Endothelial cell of umbilical vein (primary cell): ENCODE measurements at regions not wholly inside any gene's neighbourhood (a gene's known extent, or its start where the extent isn't known, plus 50 kb on each side); places are given as distances from the start of the nearest gene placed in this dataset.

Experiments used
- BruUV-seq: library from RNA; stranded (reverse); fragments of 400-500 nt; replicated peaks from 2 replicates; lab custom pipeline; 2021; lab: Mats Ljungman, UMichigan
- CTCF ChIA-PET: fragments of 300-600, 350-600 bp; sonication (Branson Sonifier 250); formaldehyde crosslinking; loops from one replicate; lab custom pipeline; 2021; ENCODE audit warnings: antibody characterized with exemption, inconsistent platforms; lab: Charles Lee
- POLR2A ChIA-PET: fragments of 300-600, 350-600 bp; sonication (Branson Sonifier 250); formaldehyde crosslinking; loops from one replicate; lab custom pipeline; 2021; ENCODE audit warnings: antibody characterized with exemption, inconsistent platforms; lab: Charles Lee
- DNase-seq: peaks from one replicate; pipeline ENCODE4 v3.0.0-alpha.2; 2011; ENCODE audit warnings: low read depth, low spot score
- FAIRE-seq: peaks from 2 replicates; lab custom pipeline; 2011; peaks lifted over from hg19 to GRCh38; lab: Jason Lieb, UNC
- H2AFZ ChIP-seq: 2 replicates; pipeline ENCODE4 v1.6.0; 2012; ENCODE audit warnings: low read depth, low read length, control low read depth, inconsistent platforms
- H3K27ac ChIP-seq: 2 replicates; pipeline ENCODE4 v1.5.1; 2011; ENCODE audit warnings: low read depth, mild to moderate bottlenecking, control low read depth, low read length, moderate library complexity; ENCODE audit not compliant: insufficient read depth
- H3K27me3 ChIP-seq, 2 experiments: 2 replicates each; pipeline versions ENCODE4 v1.6.0 to v1.6.1; 2011; ENCODE audit warnings: low read length in 2 of 2, mixed read lengths in 1 of 2; ENCODE audit not compliant: control insufficient read depth in 2 of 2, insufficient read depth in 2 of 2
- H3K36me3 ChIP-seq, 2 experiments: 2 replicates in 1 of 2; 3 replicates in 1 of 2; pipeline ENCODE4 v1.5.1; 2011; ENCODE audit warnings: low read length in 2 of 2, mild to moderate bottlenecking in 1 of 2, moderate library complexity in 1 of 2; ENCODE audit not compliant: control insufficient read depth in 2 of 2, insufficient read depth in 2 of 2; ENCODE audit errors: extremely low read depth in 1 of 2
- H3K4me1 ChIP-seq: 3 replicates; pipeline ENCODE4 v1.5.1; 2011; ENCODE audit warnings: mild to moderate bottlenecking, low read length; ENCODE audit not compliant: control insufficient read depth, insufficient read depth; ENCODE audit errors: extremely low read depth
- H3K4me2 ChIP-seq: 2 replicates; pipeline ENCODE4 v1.6.1; 2011; ENCODE audit warnings: low read length, control low read depth, mixed read lengths; ENCODE audit not compliant: insufficient read depth
- H3K4me3 ChIP-seq, 3 experiments: fragments of 200-600 bp in 1 of 3; sonication (generic), shearing (Covaris generic) in 1 of 3; replicated peaks in 1 of 3; 2 replicates each; pipeline ENCODE4 v1.5.1; 2011 to 2016; ENCODE audit warnings: control low read depth in 3 of 3, low read length in 3 of 3, mild to moderate bottlenecking in 2 of 3, inconsistent platforms in 1 of 3, low read depth in 1 of 3, moderate library complexity in 1 of 3; ENCODE audit not compliant: insufficient read depth in 1 of 3
- H3K79me2 ChIP-seq: 2 replicates; pipeline ENCODE4 v1.6.0; 2012; ENCODE audit warnings: low read length, inconsistent platforms; ENCODE audit not compliant: control insufficient read depth, insufficient read depth
- H3K9ac ChIP-seq: replicated peaks from 2 replicates; pipeline ENCODE3; 2011; ENCODE audit warnings: low read length, control low read depth; ENCODE audit not compliant: insufficient read depth; ENCODE audit errors: extremely low read depth
- H3K9me1 ChIP-seq: replicated peaks from 3 replicates; pipeline ENCODE4 v1.6.0; 2011; ENCODE audit warnings: mild to moderate bottlenecking, low read length; ENCODE audit not compliant: control insufficient read depth, insufficient read depth; ENCODE audit errors: extremely low read depth
- H3K9me3 ChIP-seq: replicated peaks from 2 replicates; pipeline ENCODE4 v1.5.1; 2012; ENCODE audit warnings: low read length, inconsistent platforms; ENCODE audit not compliant: control insufficient read depth, insufficient read depth
- H4K20me1 ChIP-seq: replicated peaks from 2 replicates; pipeline ENCODE3; 2011; ENCODE audit warnings: mild to moderate bottlenecking, low read length; ENCODE audit not compliant: control insufficient read depth, insufficient read depth; ENCODE audit errors: extremely low read depth
- CTCF ChIP-seq, 2 donors: IDR thresholded peaks; 1 replicate in 1 of 2; 2 replicates in 1 of 2; pipeline ENCODE4 v1.5.1; 2011; ENCODE audit warnings: low read length in 2 of 2, mild to moderate bottlenecking in 2 of 2, moderate library complexity in 2 of 2, control low read depth in 1 of 2, inconsistent platforms in 1 of 2, low read depth in 1 of 2; ENCODE audit not compliant: insufficient read depth in 1 of 2; ENCODE audit errors: extremely low read depth in 1 of 2
- FOS ChIP-seq: IDR thresholded peaks from 2 replicates; pipeline ENCODE4 v1.6.1; 2011; ENCODE audit warnings: mild to moderate bottlenecking, low read length, moderate library complexity, borderline replicate concordance; ENCODE audit not compliant: insufficient read depth
- MAX ChIP-seq: IDR thresholded peaks from 2 replicates; pipeline ENCODE4 v1.6.1; 2011; ENCODE audit not compliant: insufficient read depth, insufficient read length
- dilution Hi-C: fragments of 300-500 bp; cut with MboI; formaldehyde crosslinking; loops from one replicate; pipeline ENCODE4 v1.15.0; 2019; ENCODE audit warnings: low sequenced_read_pairs; ENCODE audit not compliant: extremely low pct_ligation_motif_present
- intact Hi-C: fragments of 100-400 bp; cut with micrococcal nuclease; formaldehyde crosslinking; loops from one replicate; pipeline ENCODE4 v1.10.0; 2022

GRCh38 chr20:43803276-43803675 lies 76.5 kb upstream of the GTSF1L start:
- H3K4me2 ChIP-seq, result no peak overlapping the region
- no peaks in the 10 kb centered on the region for H3K36me3 ChIP-seq
- CTCF ChIA-PET, result no interaction called here
- no peaks in the 10 kb centered on the region for H3K4me1 ChIP-seq
- no peak overlapping the region for H2AFZ ChIP-seq
- no peaks in the 10 kb centered on the region for H4K20me1 ChIP-seq
- no peaks in the 10 kb centered on the region for H3K9me3 ChIP-seq
- BruUV-seq, result no TSS peak
- H3K4me3 ChIP-seq, result no peak overlapping the region
- intact Hi-C loops (no loop called here), dilution Hi-C loops (no loop called here)
- H3K79me2 ChIP-seq, result no peaks in the 10 kb centered on the region
- no peak overlapping the region for H3K9ac ChIP-seq
- H3K9me1 ChIP-seq, result no peaks in the 10 kb centered on the region
- DNase-seq (no peak), FAIRE-seq (no peak)
- TF ChIP-seq CTCF (IDR thresholded peaks at IDR 0.05; ENCODE audit: extremely low read depth in 1 of 2, insufficient read depth in 1 of 2, low read depth in 1 of 2, low read length in 2 of 2), result no peak
- no peaks in the 10 kb centered on the region for H3K27me3 ChIP-seq
- POLR2A ChIA-PET, result no interaction called here
- H3K27ac ChIP-seq, result no peak overlapping the region

GRCh38 chr20:43800186-43800585 lies 73.4 kb upstream of the GTSF1L start:
- no peaks in the 10 kb centered on the region for H3K9me1 ChIP-seq
- no peaks in the 10 kb centered on the region for H3K79me2 ChIP-seq
- no peak overlapping the region for H3K27ac ChIP-seq
- H3K4me2 ChIP-seq, result no peak overlapping the region
- H3K4me1 ChIP-seq, result no peaks in the 10 kb centered on the region
- no peak overlapping the region for H3K4me3 ChIP-seq
- H2AFZ ChIP-seq, result no peak overlapping the region
- intact Hi-C loops, result no loop called here
- H3K9ac ChIP-seq, result no peak overlapping the region
- peaks cover 0 to 2% of the 10 kb centered on the region in 2 experiments for H3K27me3 ChIP-seq
- dilution Hi-C loops, result no loop called here
- BruUV-seq, result no TSS peak
- DNase-seq, result no peak
- H3K9me3 ChIP-seq, result no peaks in the 10 kb centered on the region
- TF ChIP-seq CTCF (IDR thresholded peaks at IDR 0.05; ENCODE audit: extremely low read depth in 1 of 2, insufficient read depth in 1 of 2, low read depth in 1 of 2, low read length in 2 of 2) (no peak), MAX (no peak), FOS (no peak)
- no peaks in the 10 kb centered on the region for H3K36me3 ChIP-seq
- FAIRE-seq, result no peak
- no peaks in the 10 kb centered on the region for H4K20me1 ChIP-seq
- CTCF ChIA-PET, result no interaction called here
- POLR2A ChIA-PET, result no interaction called here
